HG03139 (cell line): ENCODE measurements at regions not wholly inside any gene's neighbourhood (a gene's known extent, or its start where the extent isn't known, plus 50 kb on each side); places are given as distances from the start of the nearest gene placed in this dataset.
A peak's percentile ranks its signal among the peaks of the same experiment; 100 is the strongest.

ENCODE experiments used
- ATAC-seq: cut with Tn5 transposase; IDR thresholded peaks from one replicate; pipeline ENCODE4 v1.9.1; 2021; ENCODE audit not compliant: unreplicated experiment

DNA sequence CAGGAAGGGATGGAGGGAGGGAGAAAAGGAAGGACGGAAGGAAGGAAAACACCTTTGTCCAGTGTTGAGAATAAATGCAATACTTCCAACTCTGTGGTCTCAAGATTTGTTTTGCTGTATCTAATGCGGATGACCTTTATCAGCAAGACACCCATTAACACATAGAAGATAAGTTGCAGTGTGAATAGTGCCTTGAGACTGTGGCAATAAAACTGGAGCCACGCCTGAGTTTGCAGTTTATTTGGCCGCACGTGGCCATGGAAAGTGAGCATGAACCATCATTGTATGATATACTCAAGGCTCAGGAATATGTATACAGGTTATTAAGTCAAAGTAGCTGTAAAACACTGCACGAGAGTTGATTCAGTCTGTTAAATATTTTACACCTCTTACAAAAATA lies 113.6 kb upstream of the EEA1 start:
- ATAC-seq, result no peak

GRCh38 chr12:93043192-93043876 lies 114.2 kb upstream of the EEA1 start:
- ATAC-seq, result no peak

- ATAC-seq, result no peak
Observed at GRCh38 chr12:93043877-93044209, 114.7 kb upstream of the EEA1 start.

GRCh38 chr12:93047118-93047517 lies 118.0 kb upstream of the EEA1 start:
- no peak for ATAC-seq

DNA sequence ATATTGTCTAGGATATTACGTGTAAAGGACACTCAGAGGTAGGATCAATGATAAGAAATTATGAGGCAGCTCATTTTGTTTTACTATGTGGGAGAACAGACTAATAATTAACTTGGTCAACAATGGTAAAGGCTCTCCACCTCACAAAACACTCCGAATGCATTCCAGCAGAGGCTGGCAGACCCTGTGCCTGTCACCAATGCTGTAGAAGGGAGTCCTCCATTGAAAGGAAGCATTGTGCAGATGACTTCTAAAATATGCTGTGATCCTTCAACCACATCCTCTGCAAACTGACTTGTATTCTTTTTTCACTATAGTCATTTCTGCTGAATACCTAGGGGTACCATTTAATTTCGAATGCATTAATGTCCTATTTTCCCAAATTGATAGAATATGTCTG lies 119.6 kb upstream of the EEA1 start:
- no peak for ATAC-seq

- ATAC-seq, result no peak
Observed at GRCh38 chr12:93050026-93050747, 121.1 kb upstream of the EEA1 start.

DNA sequence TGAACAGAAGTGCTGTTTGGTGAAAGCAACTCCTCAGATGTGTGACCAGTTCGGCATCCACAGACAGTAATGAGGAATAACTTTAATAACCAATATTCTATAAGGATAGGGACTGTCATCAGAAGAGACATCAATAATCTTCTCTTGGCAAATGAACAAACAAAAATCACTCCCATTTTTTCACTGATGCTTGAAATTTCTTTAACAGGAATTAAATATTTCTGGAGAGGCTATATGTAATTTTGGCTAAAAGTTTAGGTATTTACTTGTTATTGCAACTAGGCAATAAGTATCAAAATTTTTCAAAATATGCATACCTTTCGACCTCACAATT lies 121.6 kb upstream of the EEA1 start:
- ATAC-seq, result no peak

DNA sequence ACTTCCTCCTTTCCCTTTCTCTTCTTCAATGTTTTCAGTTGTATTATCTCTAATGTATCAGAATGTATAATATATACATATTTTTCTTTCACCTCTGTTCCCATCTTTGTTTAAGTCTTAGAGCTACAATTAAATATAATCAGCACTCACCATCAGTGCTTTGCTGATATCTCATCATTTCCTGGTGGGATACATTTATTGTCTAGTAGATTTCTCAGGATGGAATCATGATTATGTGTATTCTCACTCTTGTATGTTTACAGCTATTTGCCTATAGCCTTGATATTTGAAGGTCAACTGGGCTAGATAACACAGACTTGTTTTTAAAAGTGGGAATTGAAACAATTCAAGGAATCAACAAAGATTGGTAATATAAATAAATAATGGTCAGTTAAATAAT lies 124.9 kb upstream of the EEA1 start:
- ATAC-seq, result no peak

- no peak for ATAC-seq
Observed at GRCh38 chr12:93055221-93055620, 126.1 kb upstream of the EEA1 start.

DNA sequence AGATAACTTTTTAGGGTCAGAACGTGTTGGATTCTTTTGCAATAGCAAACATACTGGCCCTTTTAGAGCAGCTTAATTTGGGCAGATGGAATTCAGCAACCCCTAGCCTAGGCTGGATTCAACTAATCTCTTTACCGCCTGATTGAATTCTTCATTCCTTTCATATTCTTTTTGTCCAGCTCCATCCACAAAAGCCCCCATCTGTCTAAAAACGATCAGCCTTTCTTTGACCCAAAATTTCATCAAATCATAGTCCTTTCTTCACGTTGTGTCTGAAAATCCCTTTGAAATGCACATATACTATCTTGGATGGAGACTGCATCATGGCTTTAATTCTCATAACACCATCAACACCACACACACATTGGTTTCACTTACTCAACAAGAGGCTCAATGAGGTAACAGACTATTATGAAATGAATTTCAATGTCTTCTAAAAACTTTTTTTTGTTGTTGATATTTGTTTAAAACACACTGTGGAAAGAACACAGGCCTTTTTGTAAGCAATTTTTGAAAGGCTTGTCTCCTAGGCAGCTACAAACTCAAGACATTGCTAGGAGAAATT lies 128.0 kb upstream of the EEA1 start:
- ATAC-seq, result no peak

DNA sequence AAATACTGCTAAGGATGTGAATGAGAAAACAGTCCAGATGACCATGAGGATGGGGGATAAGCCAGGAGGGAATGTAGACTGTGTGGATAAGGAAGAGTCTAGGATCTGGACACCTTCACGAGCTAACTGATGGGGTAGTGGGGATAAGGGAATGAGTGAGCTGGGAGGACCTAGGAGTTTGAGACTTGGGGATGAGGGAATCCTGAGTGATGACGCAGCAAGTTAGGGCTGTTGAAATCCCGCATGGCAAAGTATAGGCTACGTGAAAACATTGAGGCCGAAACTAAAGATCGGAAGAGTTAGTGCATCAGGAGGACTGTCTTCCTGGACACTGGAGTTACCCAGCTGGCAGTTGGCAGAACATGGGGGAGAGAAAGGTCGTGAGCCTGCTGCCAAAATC lies 129.2 kb upstream of the EEA1 start:
- ATAC-seq, result no peak

DNA sequence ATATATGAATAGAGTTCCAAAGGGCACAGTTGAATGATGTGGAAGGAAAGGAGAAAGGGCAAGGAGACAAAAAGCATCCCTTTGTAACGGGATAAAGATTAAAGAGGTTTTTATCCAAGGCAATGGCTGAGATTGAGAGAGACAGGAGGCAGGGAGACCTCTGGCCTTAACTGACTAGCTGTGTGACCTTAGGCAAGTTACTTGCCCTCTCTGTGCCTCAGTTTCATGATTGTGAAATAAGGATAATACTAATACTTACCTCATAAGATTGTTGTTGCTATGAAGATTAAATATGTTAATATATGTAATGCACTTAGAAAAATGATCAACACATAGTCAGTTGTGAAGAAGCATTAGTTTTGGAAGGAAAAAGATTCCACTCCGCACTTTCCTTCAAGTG lies 130.2 kb upstream of the EEA1 start:
- ATAC-seq, result no peak

- ATAC-seq, result peak; percentile 92
Observed at GRCh38 chr12:93059925-93060665, 131.0 kb upstream of the EEA1 start.

GRCh38 chr12:93060666-93061472 lies 131.8 kb upstream of the EEA1 start:
- ATAC-seq, result peak; percentile 29

DNA sequence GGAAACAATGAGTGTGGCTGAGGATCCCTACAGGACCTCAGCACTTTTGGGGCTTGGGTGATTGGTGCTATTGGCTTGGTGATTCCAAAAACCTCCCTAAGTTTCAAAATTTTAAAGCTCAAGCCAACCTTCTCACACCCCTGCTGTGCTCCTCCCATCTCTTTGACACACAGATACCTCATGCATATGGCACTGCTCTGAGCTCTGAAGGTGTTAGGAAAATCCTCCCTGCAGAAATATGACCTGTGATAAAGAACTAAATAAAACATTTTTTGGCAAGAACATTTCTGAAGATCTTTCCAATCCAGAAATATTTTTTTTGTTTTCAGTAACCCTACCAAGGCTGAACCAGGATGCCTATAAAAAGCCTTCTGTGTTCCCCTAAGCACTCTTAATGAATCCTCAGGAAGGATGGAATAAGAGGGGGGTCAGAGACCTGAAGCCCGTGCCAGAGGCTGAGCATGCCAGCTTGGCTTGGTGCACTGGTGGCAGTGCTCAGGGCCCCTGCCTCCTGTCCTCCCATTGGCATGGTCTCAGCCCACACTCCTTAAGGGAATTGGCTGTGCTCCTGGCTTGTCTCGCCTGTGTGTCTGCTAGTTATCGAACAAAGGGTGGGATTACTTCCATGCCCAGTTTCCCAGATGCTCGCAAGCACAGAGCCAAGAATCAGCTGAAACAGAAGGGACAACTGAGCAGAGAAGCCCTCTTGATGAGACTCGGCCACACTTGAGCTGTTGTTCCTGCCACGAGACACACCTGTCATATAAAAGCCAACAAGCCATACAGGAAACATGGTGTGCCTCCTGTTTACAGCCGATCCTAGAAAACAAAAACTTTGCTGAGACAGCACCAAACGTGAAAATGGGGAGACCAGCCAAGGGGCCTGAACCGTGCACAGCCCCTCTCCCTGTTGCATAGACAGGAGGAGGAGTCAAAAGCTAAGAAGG lies 132.7 kb upstream of the EEA1 start:
- no peak for ATAC-seq

DNA sequence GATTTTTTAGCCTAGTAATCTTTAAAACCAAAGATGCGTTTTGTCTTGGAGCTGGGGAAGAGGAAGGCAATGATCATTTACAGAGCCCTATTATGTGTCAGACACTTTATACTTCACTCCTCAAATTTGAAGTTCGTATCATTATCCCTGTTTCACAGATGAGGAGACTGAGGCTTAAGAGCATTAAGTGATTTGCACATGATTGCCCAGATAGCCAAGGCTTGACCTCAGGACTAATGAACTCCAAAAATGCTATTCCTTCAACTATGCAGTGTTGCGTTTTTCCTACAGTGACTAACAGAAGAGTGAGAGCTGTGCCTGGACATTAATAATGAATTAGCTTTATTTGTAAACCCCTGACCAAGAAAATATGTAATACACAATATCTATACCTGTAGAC lies 136.8 kb upstream of the EEA1 start:
- no peak for ATAC-seq

DNA sequence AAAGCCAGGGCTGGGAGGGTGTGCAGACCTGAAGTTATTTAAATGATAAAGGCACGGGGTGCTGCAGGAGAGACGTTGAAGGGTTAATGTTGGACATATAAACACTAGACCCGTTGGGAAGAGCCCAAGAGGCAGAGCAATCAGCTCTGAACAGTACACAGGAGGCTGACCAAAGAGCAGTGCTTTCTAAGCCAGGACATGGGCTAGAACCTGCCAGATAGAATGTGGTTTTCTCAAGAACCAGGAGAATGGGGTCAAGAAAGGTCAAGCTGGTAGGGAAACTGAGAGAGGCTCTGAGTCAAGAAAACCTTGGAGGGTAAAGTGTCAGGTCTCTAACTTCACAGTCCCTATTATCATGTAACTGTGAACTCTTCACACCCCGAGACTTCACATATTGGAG lies 143.2 kb upstream of the EEA1 start:
- no peak for ATAC-seq

- ATAC-seq, result no peak
Observed at GRCh38 chr12:93073324-93073723, 144.2 kb upstream of the EEA1 start.

GRCh38 chr12:93078059-93078458 lies 149.0 kb upstream of the EEA1 start:
- no peak for ATAC-seq

DNA sequence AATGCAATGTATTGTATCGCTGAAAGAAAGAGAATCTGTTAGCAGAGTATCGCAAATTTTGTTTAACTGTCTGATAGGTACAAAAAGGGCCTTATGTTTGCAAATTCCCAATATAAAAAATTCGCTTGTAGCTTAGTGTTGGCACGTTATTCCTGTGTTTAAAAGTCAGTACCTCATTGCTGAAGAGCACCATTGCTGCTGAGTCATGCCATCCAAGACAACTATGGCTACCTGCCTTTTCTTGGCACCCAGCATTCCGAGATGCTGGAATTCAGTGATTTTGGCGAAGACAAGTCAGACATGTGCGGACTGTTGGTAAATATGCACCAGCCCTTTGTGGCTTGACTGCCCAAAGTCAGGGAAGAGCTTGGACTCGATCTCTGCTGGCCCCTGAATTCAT lies 149.5 kb upstream of the EEA1 start:
- ATAC-seq, result no peak
